ENCODE measurements at regions not wholly inside any gene's neighbourhood (a gene's known extent, or its start where the extent isn't known, plus 50 kb on each side); places are given as distances from the start of the nearest gene placed in this dataset.

DNA sequence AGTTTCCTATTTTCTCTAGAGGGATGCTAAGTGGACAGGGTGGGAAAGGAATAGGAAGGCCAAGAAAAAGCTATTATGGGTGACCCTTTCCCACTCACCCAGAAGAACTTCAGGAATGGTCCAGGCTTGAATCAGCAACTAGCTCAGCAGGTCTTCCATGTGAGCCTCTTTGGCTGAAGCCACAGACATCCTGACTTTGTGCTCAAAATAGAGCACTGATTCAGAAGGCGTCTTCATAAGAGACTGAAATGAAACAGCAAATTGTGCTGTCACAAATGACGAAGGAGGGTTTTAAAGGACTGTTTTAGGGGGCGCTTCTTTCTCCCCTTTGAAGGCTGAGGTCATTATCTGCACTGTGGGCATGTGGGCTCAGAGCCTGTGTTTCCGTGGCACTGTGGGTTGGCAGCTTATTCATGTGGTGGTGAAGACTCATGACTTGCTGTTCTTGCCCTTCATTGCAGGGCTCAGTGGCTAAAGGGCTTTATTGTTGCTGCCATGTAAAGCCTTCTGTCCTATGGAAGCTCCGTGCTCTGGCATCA lies 65.8 kb upstream of the NFIL3 start (continued):
- TF ChIP-seq REST (IDR thresholded peaks at IDR 0.05; ENCODE audit: unreplicated experiment) (no peak), ZNF114 (CRISPR knock-in tag; IDR thresholded peaks at IDR 0.05) (no peak), JUNB (IDR thresholded peaks at IDR 0.05; ENCODE audit: unreplicated experiment) (no peak), ETS1 (IDR thresholded peaks at IDR 0.05) (no peak)

DNA sequence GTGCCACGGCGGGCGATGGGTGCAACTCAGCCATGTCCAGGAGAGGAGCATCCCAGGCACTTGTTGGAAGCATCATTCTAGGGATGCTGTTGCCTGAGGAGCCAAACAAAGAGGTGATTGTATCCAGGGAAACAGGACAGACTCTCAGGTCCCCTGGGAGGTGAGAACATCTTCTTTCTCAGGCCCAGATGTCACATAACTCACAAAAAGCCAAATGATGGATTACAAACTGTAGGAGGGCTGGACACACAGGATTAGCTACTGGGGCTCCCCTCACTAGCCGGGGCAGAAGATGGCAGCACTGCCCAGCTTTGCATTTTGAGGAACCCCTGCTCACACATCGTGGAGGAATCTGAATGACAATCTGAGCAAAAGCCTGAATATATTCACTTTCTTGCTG lies 64.7 kb upstream of the NFIL3 start:
- H3K4me3 Mint-ChIP-seq: no peak overlapping the region
- ATAC-seq: no peak
- no peak overlapping the region for H3K27ac Mint-ChIP-seq
- Histone ChIP-seq H3K4me2 (no peak overlapping the region), H2AFZ (no peak overlapping the region), H3K79me2 (replicated peaks; ENCODE audit: insufficient read depth) (no peaks in the 10 kb centered on the region), H3K4me3 (no peak overlapping the region), H3K27ac (ENCODE audit: low read depth) (no peak overlapping the region), H3K27me3 (ENCODE audit: insufficient read depth) (no peaks in the 10 kb centered on the region), H3F3A (replicated peaks; ENCODE audit: low read depth) (no peaks in the 10 kb centered on the region), H4K20me1 (replicated peaks; ENCODE audit: insufficient read depth) (no peaks in the 10 kb centered on the region), H3K36me3 (ENCODE audit: insufficient read depth) (no peaks in the 10 kb centered on the region), H3K9me2 (ENCODE audit: insufficient read depth) (no peaks in the 10 kb centered on the region), H3K4me1 (ENCODE audit: insufficient read depth) (no peaks in the 10 kb centered on the region)
- H3K9me3 Mint-ChIP-seq: no peaks in the 10 kb centered on the region
- no peaks in the 10 kb centered on the region for H3K27me3 Mint-ChIP-seq (ENCODE audit: insufficient read depth, low read depth, poor library complexity)
- TF ChIP-seq CTCF (conservative IDR thresholded peaks at IDR 0.05; ENCODE audit: low read depth in 2 of 2): peak in 1 of 2 experiments; percentile 31; a peak in 2 of 4 replicates
- no peak for TF ChIP-seq REST (IDR thresholded peaks at IDR 0.05; ENCODE audit: unreplicated experiment)
- no peak for TF ChIP-seq POLR2AphosphoS5 (IDR thresholded peaks at IDR 0.05; ENCODE audit: low read depth)
- TF ChIP-seq CREB1 (CRISPR knock-in tag; IDR thresholded peaks at IDR 0.05; ENCODE audit: low read depth): no peak
- no peaks in the 10 kb centered on the region for H3K36me3 Mint-ChIP-seq (ENCODE audit: low read depth)
- no peak for DNase-seq (ENCODE audit: low spot score)
- H3K4me1 Mint-ChIP-seq: no peaks in the 10 kb centered on the region
